HG02884 (cell line): ENCODE measurements at regions not wholly inside any gene's neighbourhood (a gene's known extent, or its start where the extent isn't known, plus 50 kb on each side); places are given as distances from the start of the nearest gene placed in this dataset.
"Not testable (repeated sequence)": the region's sequence is repeated elsewhere in the genome, so short reads cannot be mapped to it uniquely, and the experiment has no call there.

Experiments used
- ATAC-seq: cut with Tn5 transposase; IDR thresholded peaks from one replicate; pipeline ENCODE4 v1.9.1; 2021; ENCODE audit warnings: mild to moderate bottlenecking, moderate library complexity; ENCODE audit not compliant: unreplicated experiment

DNA sequence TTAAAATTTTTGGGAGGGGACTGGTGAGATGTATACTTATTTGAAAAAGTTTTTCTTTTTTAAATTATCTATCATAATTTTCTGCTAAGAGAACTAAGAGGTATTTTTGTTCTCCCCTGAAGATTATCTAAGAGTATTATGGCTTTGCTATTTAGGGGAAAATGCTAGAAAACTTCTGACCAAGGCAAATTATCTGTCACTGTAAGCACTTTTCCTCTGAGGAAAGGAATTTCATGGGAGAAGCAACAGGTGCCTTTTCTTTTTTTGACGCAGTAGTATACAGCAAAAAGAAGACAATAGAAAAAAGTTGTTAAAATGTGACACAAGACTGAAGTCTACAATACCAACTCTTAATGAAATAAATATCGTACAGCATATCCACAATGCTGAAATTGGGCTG lies 201.6 kb upstream of the NANOGP8 start:
- ATAC-seq, result no peak

DNA sequence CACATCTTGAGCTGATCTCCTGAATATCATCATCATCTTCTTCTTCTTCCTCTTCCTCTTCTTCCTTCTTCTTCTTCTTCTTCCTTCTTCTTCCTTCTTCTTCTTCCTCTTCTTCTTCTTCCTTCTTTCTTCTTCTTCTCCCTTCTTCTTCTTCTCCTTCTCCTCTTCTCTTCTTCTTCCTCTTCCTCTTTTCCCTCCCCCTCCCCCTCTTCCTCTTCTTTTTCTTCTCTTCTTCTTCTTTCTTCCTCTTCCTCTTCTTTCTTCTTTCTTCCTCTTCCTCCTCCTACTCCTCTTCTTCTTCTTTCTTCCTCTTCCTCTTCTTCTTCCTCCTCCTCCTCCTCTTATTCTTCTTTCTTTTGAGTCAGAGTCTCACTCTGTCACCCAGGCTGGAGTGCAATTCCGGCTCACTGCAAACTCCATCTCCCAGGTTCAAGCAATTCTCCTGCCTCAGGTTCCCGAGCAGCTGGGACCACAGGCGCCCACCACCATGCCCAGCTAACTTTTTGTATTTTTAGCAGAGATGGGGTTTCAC lies 197.9 kb upstream of the NANOGP8 start:
- no peak for ATAC-seq

DNA sequence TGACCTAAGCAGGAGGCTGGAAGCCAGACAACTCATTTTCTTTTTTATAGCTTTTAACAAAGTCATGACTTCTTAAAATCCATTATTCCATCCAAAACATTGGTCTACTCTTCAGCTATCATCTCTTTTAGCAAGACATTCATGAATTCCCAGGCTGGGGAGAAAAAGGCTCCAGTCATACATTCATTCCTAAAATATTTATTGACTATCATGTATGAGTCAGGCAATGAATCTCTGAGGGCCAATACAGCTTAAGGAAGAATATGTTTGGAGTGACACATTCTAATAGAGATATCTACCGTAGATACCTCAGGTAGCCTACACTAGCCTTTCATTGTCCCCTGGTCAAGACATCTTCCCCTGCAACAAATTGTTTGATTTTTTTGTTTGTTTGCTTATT lies 196.4 kb upstream of the NANOGP8 start:
- no peak for ATAC-seq

DNA sequence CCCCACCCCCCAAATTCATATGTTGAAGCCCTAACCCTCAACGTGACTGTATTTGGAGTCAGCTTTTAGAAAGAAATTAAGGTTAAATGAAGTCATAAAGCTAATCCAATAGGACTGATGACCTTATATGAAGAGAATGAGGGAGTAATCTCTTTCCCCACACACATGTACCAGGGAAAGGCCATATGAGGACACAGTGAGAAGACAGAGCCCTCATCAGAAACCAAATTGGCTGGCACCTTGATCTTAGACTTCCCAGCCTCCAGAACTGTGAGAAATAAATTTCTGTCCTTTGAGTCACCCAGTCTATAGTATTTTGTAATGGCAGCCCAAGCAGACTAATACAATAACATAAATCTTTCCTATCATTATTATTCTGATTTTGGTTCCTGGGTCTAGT lies 194.7 kb upstream of the NANOGP8 start:
- no peak for ATAC-seq

DNA sequence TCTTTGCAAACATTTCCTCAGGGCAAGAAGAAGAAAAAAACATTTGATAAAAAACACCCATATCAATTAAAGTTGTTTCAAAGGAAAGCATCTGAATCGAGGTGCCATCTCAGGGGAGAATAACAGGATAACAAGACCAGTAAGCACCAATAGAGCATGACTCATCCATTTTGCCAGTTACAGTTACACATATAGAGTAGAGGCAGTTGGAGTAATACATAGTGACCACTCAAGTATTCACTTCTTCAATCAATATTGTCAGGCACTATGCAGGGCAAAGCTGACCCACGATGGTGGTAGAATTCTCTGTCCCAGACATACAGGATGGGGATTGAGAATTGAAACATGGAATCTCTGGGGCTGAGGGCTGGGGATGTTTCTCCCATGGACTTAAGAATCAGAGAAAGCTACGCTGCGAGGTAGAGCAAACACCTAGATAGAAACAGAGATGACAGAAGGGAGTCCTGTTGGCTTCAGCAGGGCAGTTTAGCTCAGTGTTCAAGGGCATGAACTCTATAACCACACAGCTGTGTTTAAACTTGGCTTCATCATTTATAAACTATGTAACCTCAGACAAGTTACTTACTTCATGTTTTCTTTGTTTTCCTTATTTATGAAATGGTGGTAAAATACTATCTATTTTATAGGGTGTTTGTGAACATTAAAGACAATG lies 186.4 kb upstream of the NANOGP8 start:
- ATAC-seq, result no peak

DNA sequence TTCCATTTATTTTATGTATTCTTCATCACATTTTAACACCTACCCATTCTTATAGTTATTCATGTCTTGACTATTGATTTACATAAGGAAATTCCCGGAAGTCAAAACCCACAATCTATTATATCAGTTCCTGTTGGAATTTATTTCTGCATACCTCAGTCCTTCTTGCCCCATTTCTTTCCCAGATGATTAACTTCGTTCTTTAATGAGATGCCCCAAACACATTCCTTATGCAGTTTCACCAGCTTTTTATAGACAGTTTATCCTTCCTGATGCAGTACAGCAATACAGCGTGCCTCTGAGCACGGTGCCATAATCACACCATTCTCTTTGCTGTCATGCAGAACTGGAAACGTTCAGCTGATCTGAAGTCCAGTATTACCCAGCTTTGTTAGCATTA lies 175.8 kb upstream of the NANOGP8 start:
- no peak for ATAC-seq

DNA sequence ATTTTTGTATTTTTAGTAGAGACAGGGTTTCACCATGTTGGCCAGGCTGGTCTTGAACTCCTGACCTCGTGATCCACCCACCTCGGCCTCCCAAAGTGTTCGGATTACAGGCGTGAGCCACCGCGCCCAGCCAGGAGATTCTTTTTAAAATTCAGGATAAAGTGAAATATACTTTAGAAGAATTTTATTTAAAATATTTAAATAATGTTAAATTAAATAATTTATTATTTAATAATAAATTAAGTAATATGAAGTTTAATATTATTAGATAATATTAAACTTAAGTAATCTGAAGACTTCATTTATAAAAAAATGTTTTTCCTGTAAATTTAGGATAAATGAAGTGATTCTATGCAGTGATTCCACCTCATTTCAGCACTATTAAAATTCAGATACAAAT lies 175.2 kb upstream of the NANOGP8 start:
- not testable (repeated sequence) for ATAC-seq

DNA sequence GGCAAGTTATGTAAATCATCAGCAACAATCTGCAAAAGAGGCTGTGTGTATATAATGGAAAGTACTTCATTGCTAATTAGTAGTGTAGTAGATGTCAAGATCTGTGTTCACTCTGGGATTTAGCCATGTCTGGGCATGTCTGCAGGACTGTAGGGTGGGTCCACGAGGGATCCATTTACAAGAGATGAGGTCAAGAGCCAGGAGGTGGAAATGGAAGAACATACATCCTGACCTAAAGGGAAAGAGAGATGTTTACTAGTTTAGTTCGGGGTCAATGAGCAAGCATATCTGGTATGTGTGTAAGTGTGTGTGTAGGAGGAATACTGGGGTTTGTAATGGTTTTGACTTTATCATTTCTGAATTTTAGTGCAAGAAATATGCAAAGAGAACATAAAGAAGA lies 171.5 kb upstream of the NANOGP8 start:
- no peak for ATAC-seq

DNA sequence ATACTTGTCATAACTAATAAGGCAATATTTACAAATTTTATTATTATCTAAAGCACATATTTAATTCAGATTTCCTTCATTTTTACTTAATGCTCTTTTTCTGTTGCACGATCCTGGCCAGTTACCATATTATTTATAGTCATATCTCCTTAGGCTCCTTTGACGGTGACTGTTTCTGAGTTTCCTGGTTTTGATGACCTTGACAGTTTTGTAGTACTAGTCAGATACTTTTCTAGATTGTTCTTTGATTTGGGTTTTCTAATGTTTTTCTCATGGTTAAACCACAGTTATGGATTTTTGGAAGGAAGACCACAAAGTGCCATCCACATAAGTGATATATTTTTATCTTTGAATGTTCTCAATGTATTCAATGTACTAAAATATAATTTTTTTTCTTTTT lies 171.0 kb upstream of the NANOGP8 start:
- ATAC-seq, result no peak

DNA sequence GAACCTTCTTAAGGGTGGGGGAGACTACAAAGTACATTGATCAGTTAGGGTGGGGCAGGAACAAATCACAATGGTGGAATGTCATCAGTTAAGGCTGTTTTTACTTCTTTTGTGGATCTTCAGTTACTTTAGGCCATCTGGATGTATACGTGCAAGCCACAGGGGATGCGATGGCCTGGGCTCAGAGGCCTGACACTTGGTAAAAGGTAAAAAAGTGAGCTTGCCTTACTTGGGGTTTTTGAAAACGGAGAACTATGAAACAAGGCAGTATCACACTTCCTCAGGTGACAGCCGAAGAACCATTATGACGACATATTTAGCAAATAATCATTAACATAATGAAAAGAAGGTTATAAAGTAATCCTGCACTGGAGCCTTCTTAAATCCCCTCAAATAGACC lies 169.8 kb upstream of the NANOGP8 start:
- ATAC-seq, result not testable (repeated sequence)

DNA sequence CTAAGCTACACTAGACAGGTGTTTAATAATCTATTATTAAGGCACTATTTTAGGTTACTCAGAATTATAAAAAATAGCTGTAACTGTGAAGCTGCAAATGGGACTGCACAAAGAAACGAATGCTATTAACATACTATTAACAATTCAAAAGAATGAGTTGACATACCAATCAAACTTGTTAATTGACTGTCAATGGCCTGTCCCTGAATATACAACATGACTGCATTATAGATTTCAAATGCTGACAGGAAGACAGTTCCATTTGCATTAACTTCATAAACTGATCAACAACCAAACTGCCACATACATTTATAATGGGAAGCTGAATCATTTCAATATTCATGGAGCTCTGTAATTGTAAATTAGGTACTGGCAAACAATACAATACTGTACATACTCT lies 169.0 kb upstream of the NANOGP8 start:
- ATAC-seq, result no peak

DNA sequence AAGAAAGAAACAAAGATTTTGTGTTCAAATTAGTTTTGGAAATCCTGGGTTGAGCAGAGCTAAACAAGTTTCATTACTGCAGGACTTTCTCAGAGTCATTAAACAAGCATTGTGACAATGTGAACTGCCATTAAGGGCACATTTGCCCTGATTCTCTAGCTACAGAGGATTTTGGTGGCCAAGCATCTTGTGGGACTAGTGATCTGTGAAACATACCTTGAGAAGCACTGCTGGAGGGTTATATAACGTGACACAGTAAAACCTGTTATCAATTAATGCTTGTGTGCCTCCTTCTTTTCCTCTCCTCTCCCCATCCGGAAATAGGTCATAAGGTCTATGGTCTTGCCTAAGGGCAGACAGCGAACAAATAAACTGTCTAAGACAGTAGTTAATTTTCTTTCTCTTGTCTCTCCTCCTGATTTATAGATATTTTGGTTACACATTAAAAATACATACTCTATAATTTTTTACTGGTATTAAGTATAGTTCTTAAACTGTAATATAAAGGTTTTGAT lies 167.3 kb upstream of the NANOGP8 start:
- ATAC-seq, result no peak

DNA sequence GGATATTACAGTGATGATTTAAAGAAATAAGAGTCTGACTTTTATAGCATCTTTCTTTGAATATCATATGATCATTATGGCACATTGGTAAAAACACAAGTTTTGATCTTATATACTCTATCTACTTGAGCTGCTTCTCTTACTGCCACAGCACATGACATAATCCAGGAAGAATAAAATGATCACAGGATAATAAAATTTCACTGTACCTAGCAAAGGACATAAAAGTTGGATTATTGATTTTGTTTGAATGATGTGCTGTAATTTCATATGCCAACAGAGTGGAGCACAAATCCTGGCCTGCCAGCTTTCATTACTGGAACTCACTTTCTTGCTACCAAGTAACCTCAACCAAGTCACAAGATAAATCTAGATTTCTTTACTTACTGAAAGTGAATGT lies 162.1 kb upstream of the NANOGP8 start:
- ATAC-seq, result no peak

DNA sequence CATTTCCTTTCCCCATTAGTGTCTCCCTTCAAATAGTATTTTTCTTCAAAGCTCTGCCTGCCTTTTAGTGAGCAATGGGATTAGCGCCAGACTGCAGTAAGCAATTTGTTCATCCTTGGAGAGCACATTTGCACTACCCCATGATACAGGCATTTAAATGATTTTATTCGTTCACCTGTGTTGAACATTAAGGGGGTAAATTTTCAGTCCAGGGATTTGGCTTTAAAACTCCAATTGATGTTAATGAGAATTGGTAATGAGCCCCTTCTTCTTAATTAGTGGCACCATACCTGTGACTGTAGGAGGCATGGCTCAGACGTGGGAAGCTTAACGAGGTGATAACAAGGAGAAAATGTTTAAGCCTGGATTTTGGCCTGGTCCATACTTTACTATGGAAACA lies 161.4 kb upstream of the NANOGP8 start:
- ATAC-seq, result no peak

DNA sequence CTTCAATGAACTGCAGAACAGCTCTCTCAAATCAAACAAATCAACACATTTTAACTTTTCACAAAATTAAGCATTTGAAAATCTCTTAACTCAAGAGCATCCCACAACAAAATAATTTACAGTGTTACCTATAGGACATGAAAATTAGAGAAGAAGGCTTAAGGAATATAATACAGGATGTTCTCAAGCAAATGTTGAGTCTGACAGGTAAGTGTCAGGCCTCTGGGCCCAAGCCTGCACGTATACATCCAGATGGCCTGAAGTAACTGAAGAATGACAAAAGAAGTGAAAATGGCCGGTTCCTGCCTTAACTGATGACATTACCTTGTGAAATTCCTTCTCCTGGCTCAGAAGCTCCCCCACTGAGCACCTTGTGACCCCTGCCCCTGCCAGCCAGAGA lies 160.6 kb upstream of the NANOGP8 start:
- not testable (repeated sequence) for ATAC-seq

DNA sequence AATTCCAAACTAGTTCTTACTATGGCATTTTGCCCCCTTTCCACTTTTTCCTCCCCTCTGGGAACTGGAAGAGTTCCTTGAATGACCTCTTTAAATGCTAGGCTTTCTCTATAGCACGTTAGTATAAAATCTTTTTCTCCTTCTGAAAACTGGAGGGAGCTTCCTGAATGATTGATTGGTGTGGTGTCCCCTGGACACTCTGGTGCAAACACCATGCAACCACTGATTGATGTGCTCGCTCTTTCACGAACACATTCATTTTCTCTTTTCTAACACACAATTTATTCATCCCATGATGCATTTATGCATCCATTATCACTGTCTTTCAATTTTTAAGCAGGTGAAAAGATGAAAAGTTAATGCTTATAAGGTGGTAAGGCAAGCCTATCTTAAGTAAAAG lies 159.1 kb upstream of the NANOGP8 start:
- ATAC-seq, result no peak

DNA sequence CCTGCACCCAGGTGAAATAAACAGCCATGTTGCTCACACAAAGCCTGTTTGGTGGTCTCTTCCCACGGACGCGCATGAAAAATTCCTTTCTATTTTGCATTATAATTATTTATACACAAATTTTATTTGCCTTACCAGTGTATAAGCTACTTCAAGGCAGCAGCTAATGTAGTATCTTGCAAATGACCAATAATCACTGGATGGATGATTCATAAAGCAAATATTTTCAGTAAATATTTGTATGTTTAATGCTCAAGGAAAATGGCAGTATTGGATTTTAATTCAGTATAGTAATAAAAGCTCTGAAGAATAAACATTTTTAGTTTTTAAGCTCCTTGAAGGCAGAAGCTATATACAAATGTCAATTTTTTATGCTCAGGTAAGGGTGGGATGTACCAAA lies 158.7 kb upstream of the NANOGP8 start:
- no peak for ATAC-seq

DNA sequence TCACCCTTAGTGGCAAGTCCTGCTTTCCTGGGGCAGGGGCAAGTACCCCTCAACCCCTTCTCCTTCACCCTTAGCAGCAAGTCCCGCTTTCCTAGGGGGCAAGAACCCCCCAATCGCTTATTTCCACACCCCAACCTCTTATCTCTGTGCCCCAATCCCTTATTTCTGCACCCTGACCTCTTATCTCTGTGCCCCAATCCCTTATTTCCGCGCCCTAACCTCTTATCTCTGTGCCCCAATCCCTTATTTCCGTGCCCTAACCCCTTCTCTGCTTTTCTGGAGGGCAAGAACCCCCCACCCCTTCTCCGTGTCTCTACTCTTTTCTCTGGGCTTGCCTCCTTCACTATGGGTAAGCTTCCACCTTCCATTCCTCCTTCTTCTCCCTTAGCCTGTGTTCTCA lies 154.6 kb upstream of the NANOGP8 start:
- ATAC-seq, result not testable (repeated sequence)

DNA sequence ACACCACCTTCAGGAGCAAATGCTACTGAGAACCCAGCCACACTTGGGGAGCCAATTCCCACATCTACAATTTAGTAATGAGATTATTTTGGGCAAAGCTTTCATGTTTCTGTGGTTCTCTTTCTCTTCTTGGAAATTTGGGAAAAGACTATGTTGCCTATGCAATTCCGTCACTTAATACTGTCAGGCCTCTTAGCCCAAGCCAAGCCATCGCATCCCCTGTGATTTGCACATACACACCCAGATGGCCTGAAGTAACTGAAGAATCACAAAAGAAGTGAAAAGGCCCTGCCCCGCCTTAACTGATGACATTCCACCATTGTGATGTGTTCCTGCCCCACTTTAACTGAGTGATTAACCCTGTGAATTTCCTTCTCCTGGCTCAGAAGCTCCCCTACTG lies 153.4 kb upstream of the NANOGP8 start:
- ATAC-seq, result not testable (repeated sequence)

DNA sequence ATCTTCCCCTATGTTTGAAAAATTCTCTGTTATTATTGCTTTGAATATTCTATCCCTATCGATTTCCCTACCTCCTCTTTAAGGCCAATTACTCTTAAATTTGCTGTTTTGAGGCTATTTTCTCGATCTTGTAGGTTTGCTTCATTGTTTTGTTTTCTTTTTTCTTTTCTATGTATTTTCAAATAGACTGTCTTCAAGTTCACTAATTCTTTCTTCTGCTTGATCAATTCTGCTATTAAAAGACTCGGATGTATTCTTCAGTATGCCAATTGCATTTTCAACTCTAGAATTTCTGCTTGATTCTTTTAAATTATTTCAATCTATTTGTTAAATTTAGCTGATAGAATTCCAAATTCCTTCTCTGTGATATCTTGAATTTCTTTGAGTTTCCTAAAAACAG lies 144.0 kb upstream of the NANOGP8 start:
- no peak for ATAC-seq

DNA sequence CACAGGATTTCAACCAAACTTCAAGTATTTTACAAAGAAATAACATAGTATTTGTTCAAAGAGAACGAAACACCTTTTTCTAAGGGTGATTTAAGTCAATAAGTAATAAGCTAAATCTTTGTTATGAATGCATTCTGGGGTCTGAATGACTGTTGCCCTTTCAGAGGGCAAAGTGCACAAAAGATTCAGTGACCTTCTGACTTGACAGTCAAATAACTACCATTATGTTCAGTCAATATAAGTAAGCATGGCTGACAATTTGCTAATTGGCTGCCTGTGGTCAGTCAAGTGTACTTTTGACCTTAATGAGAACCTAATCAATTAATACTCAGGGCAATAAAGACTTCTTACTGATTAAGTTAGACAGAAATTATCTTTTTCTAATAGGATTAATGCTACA lies 133.1 kb upstream of the NANOGP8 start:
- ATAC-seq, result no peak

DNA sequence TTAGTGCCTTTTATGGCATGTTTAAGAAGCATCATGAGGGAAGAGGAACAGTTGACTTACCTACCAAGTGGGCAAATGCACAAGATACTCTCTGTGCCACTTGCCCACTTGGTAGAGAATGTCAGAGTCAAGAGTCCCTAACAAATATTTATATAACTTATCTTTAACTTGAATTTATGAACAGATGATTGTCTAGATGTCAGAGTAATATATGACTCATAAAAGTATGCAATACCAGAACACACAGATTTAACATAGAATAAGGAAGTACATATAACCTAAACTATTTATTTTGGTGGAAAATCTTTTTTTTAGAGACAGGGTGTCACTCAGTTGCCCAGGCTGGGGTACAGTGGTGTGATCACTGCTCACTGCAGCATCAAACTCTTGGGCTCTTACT lies 130.0 kb upstream of the NANOGP8 start:
- no peak for ATAC-seq
